ENCODE measurements at regions not wholly inside any gene's neighbourhood (a gene's known extent, or its start where the extent isn't known, plus 50 kb on each side); places are given as distances from the start of the nearest gene placed in this dataset.

- WGBS, 3 donors, result 82 to 84% (median 82%) methylated on average over 5 of the region's 5 CpGs
- no peak overlapping the region for H3K27ac ChIP-seq
- intact Hi-C loops (cut with DNase I), result no loop called here
- H3K36me3 ChIP-seq (ENCODE audit: insufficient read depth in 1 of 2, low read depth in 1 of 2), result no peaks in the 10 kb centered on the region
- no peak for TF ChIP-seq CTCF (IDR thresholded peaks at IDR 0.05)
- no peaks in the 10 kb centered on the region for H3K9me3 ChIP-seq
- DNase-seq, result no peak
- H3K4me3 ChIP-seq, result no peak overlapping the region
- no peaks in the 10 kb centered on the region for H3K27me3 ChIP-seq (ENCODE audit: insufficient read depth in 3 of 3, low read length in 2 of 3)
- ATAC-seq, result no peak
- H3K4me1 ChIP-seq, result no peaks in the 10 kb centered on the region
Measured at GRCh38 chr2:129061069-129061768, 742.6 kb upstream of the HS6ST1 start.

DNA sequence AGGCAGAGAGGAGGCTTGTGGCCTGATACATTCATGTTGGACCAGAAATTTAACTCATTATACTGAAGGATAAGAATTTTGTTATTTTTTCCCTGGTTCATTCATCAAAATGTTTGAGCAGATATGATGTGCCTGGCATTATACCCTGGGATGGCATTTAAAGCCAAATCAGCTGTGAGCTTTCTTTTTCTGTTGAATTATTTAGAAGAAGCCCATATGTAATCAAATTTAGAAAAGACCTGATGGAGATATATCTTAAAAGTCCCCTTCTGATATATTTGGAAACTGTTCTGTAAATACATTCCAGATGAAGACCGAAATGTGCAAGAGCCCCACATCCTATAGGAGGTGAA lies 743.1 kb upstream of the HS6ST1 start:
- 48 to 100% (median 97%) methylated on average over 1 of the region's 1 CpG for WGBS, 3 donors
- no peak for TF ChIP-seq CTCF (IDR thresholded peaks at IDR 0.05)
- H3K36me3 ChIP-seq (ENCODE audit: insufficient read depth in 1 of 2, low read depth in 1 of 2), result no peaks in the 10 kb centered on the region
- DNase-seq (no peak), ATAC-seq (no peak)
- H3K27ac ChIP-seq, result no peak overlapping the region
- H3K9me3 ChIP-seq, result no peaks in the 10 kb centered on the region
- H3K4me1 ChIP-seq, result no peaks in the 10 kb centered on the region
- intact Hi-C loops (cut with DNase I), result no loop called here
- H3K4me3 ChIP-seq, result no peak overlapping the region
- H3K27me3 ChIP-seq (ENCODE audit: insufficient read depth in 3 of 3, low read length in 2 of 3), result no peaks in the 10 kb centered on the region

- no peak for ATAC-seq
- H3K27ac ChIP-seq, result no peak overlapping the region
- 86 to 97% (median 89%) methylated on average over 9 of the region's 9 CpGs for WGBS, 3 donors
- no peaks in the 10 kb centered on the region for H3K27me3 ChIP-seq (ENCODE audit: insufficient read depth in 3 of 3, low read length in 2 of 3)
- TF ChIP-seq CTCF (IDR thresholded peaks at IDR 0.05), result no peak
- H3K36me3 ChIP-seq (ENCODE audit: insufficient read depth in 1 of 2, low read depth in 1 of 2), result no peaks in the 10 kb centered on the region
- no peak overlapping the region for H3K4me3 ChIP-seq
- no peaks in the 10 kb centered on the region for H3K4me1 ChIP-seq
- no peaks in the 10 kb centered on the region for H3K9me3 ChIP-seq
- no peak for DNase-seq
- intact Hi-C loops (cut with DNase I), result no loop called here
Measured at GRCh38 chr2:129062146-129062912, 743.7 kb upstream of the HS6ST1 start.

GRCh38 chr2:129067070-129067469 lies 748.4 kb upstream of the HS6ST1 start:
- Histone ChIP-seq H3K27ac (no peak overlapping the region), H3K36me3 (ENCODE audit: insufficient read depth in 1 of 2, low read depth in 1 of 2) (no peaks in the 10 kb centered on the region), H3K9me3 (no peaks in the 10 kb centered on the region), H3K27me3 (ENCODE audit: insufficient read depth in 3 of 3, low read length in 2 of 3) (no peaks in the 10 kb centered on the region), H3K4me3 (no peak overlapping the region), H3K4me1 (no peaks in the 10 kb centered on the region)
- no peak for ATAC-seq
- WGBS, 3 donors, result 91 to 100% (median 97%) methylated on average over 1 of the region's 1 CpG
- intact Hi-C loops (cut with DNase I), result no loop called here
- DNase-seq, result no peak
- no peak for TF ChIP-seq CTCF (IDR thresholded peaks at IDR 0.05)

Data from psoas muscle (tissue), 7 donors.